Tongue (tissue), 1 donor: ENCODE measurements at regions not wholly inside any gene's neighbourhood (a gene's known extent, or its start where the extent isn't known, plus 50 kb on each side); places are given as distances from the start of the nearest gene placed in this dataset.

Source experiments
- DNase-seq: peaks from one replicate; pipeline ENCODE4 v3.0.0-alpha.2; 2015

DNA sequence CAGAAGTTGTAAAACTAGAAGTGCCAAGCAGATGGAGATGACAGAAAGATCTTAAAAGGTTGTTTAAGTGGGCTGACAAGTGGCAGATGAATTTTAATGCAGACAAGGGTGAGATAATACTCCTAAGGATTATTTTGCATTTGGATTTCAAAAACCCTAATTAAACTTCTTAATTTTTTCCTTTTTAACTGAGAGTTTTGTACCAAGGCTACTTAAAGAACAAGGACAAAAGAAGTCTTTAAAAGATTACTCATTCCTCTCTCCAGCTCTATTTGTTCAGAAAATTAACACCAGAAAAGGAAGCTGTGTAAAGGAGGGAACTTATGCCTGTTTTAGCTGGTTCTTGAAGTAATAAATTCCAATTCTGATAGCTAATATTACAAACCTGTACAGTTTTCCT lies 275.4 kb downstream of the ETNK1 start:
- DNase-seq: no peak

DNA sequence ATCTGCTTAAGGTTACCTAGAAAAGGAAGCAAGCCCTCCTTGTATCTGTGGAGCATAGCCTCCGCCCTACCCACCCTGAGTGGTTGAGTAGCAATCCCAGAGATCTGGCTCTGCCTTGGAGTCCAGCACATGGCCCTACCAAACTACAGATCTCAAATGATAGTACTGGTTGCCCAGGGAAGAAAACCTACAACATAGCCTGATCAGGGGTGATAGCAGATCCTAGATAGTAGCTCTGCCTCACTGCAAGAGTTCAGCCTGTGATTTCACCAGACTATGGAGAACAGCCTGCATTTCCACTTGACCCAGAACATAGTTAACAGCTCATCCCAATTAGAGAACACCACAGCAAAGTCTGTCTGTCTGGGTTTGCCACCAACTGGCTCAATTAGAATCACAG lies 279.5 kb downstream of the ETNK1 start:
- no peak for DNase-seq

DNA sequence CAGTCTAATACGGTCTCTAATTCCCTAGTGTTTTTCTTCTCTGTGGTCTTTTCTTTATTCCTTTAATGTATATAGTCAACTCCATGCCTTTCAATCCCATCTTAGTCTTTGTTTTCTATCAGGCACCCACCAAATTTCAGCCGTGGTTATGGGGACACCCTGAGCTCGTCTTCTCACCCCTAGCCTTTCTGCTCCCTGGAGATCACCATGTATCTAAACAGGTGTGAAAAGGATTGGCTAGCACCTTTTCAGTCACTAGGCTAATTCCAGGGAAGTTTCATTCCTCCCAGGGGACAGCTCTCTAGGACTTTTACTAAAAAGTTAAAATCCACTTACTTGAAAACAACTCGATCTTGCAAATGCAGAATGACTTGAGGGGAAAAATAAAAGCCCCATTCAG lies 291.3 kb downstream of the ETNK1 start:
- DNase-seq: no peak

DNA sequence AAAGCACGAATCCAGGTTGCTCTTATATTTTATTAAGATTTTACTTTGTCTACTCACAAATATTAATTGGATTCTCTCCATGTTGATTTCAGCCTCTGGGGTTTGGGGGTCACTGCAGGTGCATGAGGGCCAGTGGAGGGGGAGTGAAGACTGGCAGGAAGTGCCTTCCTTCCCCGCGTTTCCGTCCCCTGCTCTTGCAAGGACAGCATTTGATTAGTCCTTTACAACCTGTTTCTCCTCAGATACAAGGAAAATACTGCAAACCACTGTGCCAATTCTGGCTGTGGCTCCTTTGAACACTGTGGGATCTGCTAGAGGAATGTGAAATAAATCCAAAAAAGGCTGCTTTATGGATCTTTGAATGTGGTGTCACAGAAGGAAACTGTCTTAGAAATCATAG lies 291.8 kb downstream of the ETNK1 start:
- no peak for DNase-seq

DNA sequence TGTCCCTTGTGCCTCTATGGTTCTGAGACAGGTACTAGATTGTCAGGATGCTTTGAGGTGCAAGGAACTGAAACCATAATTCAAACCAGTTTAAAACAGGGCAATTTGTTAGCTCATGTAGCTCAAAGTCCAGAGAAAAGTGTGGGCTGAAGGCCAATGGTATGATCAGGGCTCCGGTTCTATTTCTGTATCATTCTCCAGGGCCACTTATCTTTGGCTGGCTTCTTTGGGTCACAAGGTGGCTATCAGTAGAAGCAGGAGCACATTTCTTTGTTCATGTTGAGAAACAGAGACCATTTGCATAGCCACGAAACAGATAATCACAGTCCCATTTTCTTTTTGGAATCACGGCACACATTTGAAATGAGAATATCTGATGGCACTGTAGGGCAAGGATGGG lies 294.9 kb downstream of the ETNK1 start:
- DNase-seq: no peak

- DNase-seq: no peak
Measured at GRCh38 chr12:22923768-22924167, 298.8 kb downstream of the ETNK1 start.

GRCh38 chr12:22924391-22924790 lies 299.4 kb downstream of the ETNK1 start:
- DNase-seq: no peak

DNA sequence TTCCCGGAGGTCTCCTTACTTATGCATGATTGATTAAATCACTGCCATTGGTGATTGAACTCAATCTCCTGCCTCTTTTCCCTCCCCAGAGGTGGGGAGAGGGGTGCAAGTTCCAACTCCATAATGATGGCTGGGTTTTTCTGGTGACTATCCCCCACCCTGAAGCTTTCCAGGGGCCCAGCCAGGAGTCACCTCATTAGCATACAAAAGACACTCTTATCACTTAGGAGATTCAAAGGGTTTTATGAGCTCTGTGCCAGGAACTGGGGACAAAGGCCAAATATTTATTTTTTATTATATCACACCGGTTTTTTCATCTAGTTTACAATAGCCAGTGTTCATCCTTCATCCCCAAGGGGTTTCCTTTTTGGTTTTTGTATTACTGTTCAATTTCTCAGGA lies 300.7 kb downstream of the ETNK1 start:
- no peak for DNase-seq

- no peak for DNase-seq
Measured at GRCh38 chr12:22932431-22932830, 307.5 kb downstream of the ETNK1 start.

- no peak for DNase-seq
Measured at GRCh38 chr12:22935090-22935489, 310.1 kb downstream of the ETNK1 start.

DNA sequence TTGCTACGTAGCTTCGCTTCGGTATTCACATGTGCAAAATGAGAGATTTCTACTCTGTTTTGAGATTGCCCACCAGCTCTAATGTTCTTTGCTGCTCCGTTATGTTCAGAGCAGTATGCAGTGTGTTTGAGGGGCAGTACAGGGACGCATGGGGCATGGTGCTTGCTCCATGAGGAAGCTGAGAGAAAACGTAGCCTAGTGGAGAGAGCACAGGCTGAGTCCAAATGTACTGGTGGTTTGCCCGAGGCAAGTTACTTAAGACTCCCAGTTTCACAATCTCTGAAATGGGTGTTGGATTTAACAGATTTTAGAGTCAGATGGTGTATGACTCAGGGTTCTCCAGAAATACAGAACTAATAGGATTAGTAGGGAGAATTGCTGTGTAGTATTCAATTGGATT lies 310.5 kb downstream of the ETNK1 start:
- DNase-seq: no peak

DNA sequence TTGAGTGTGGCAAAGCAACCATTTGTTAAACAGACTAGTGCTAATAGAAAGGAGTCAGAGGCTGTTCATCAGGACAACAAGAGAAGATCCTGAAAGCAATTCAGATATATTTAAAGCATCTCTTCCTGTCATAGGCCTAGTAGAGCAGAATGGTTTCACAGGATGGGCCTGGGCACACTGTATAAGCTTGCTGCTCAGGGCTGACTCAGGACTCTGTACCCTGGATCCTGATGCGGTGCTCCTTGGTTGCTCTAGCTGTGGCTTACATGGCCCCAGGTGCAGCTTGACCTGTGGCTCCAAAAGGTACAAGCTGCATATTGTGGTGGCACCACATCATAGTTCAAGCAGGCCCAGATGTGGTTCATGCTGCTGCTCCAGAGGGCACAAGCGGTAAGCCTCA lies 313.4 kb downstream of the ETNK1 start:
- DNase-seq: no peak

GRCh38 chr12:22951206-22951605 lies 326.2 kb downstream of the ETNK1 start:
- DNase-seq: no peak

- DNase-seq: no peak
Measured at GRCh38 chr12:22956690-22957089, 331.7 kb downstream of the ETNK1 start.

- no peak for DNase-seq
Measured at GRCh38 chr12:22967171-22967570, 342.2 kb downstream of the ETNK1 start.

- DNase-seq: no peak
Measured at GRCh38 chr12:22969521-22969920, 344.6 kb downstream of the ETNK1 start.

DNA sequence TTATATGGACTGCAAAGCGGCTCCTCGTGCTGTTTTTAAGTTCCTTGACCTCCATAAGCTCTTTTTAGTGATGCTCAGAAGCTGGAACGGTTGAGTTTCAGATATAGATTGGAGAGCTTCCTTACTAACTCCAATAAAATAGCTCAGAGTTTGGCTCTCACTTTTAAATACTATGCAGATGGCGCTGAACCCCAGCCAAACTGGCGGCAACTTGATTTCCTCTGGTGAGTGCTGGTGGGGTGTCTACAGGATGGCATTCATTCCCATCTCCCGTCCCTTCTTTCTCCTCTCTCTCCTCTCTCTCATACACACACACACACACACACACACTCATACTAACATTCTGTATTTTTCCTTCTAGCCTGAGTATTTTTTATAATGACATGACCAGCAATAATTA lies 346.3 kb downstream of the ETNK1 start:
- DNase-seq: no peak

GRCh38 chr12:22971701-22972191 lies 346.8 kb downstream of the ETNK1 start:
- no peak for DNase-seq

DNA sequence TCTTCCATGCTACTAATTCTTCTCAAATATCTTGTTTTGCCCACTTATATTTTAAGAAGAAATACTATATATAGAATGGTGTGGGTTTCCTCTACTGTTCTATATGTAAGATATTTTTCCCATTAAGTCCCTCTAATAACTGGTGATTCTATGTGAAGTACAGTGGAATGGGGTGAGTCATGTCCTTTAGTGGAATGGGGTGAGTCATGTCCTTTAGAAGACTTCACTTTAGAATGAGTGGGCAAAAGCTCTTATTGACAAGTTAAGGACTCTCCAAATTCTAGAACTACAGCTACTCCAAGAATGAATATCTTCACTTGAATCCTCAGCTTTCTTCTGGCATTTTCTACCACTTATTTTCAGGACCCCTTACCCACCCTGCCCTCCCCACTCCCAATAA lies 349.9 kb downstream of the ETNK1 start:
- no peak for DNase-seq

DNA sequence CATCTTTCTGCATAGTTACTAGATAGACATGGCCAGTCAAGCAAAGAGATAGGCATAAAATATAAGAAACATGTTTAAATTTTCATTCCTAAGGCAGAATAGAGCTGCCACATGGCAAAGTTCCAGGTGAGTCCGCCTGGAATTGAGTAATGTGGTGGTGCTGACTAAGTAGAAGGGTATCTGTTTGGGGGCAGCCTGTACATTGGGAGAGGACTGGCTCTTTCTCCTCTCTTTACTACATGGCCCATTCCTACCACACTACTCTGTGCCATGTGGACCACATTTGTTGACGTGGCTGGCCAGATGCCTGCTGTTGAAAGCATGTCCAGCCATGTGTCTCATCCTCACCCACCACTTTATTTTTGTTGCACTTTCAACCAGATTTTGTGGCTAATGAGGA lies 354.0 kb downstream of the ETNK1 start:
- no peak for DNase-seq

- no peak for DNase-seq
Measured at GRCh38 chr12:22979854-22980469, 355.0 kb downstream of the ETNK1 start.

DNA sequence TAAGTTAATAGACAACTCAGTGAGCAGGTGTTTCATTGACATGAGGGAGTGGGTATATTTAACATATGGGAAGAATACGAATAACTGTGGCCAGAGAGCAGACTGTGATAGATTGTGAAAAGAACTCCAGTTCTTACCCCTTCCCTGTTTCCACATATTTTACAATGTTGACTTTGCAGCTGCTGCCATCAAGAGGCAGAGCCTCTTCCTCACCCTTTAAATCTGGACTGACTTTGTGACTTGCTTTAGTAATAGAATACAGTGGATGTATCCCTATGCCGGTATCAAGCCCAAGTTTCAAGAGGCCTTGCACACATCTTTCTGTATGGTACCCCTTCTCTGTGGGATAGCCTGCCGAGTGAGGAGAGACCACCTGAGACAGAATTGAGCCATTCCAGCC lies 356.7 kb downstream of the ETNK1 start:
- no peak for DNase-seq

DNA sequence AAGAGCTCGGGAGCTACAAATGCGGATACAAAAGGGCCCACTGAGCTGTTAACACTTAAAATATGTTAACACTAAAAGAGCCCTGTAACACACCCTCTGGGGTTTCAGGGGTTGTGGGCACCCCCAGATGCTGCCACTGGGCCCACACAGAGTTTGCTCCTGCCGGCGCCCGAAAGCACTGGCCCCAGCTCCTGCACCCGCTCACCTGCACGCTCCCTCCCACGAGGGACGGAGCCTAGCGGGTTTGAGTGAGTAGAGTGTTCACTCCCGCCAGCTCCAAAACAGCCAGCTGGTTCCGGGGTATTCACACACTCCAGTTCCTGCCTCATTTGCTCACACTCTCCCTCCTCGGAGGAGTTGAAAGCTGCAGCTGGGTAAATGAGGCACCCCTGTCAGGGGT lies 357.7 kb downstream of the ETNK1 start:
- no peak for DNase-seq

GRCh38 chr12:22986997-22987396 lies 362.0 kb downstream of the ETNK1 start:
- DNase-seq: no peak

- DNase-seq: no peak
Measured at GRCh38 chr12:22990501-22990900, 365.5 kb downstream of the ETNK1 start.
